H1 (cell line): ENCODE measurements at regions not wholly inside any gene's neighbourhood (a gene's known extent, or its start where the extent isn't known, plus 50 kb on each side); places are given as distances from the start of the nearest gene placed in this dataset.

Source experiments
- CTCF ChIA-PET: fragments of 300-600 bp; sonication (Branson Sonifier 250); formaldehyde crosslinking; loops from one replicate; lab custom pipeline; 2021; ENCODE audit not compliant: partially characterized antibody; lab: Charles Lee
- POLR2A ChIA-PET: fragments of 300-600 bp; sonication (Branson Sonifier 250); formaldehyde crosslinking; loops from one replicate; lab custom pipeline; 2021; ENCODE audit warnings: inconsistent platforms; ENCODE audit not compliant: partially characterized antibody; lab: Charles Lee
- DNase-seq, 2 experiments: peaks; one replicate each; pipeline versions ENCODE4 v3.0.0 to v3.0.0-alpha.2; 2010 to 2022; ENCODE audit warnings: low spot score in 2 of 2, low read depth in 1 of 2, mixed read lengths in 1 of 2
- FAIRE-seq: peaks from 2 replicates; lab custom pipeline; 2011; peaks lifted over from hg19 to GRCh38; lab: Jason Lieb, UNC
- H2AFZ ChIP-seq: 2 replicates; pipeline ENCODE4 v1.8.1; 2012; ENCODE audit warnings: low read length, inconsistent platforms
- H2AK5ac ChIP-seq: 2 replicates; pipeline ENCODE4 v1.6.1; 2013; ENCODE audit warnings: low read depth, low read length
- H2BK120ac ChIP-seq: replicated peaks from 2 replicates; pipeline ENCODE3; 2013; ENCODE audit warnings: low read depth, low read length, inconsistent platforms
- H2BK12ac ChIP-seq: 2 replicates; pipeline ENCODE4 v1.6.1; 2013; ENCODE audit warnings: low read depth, low read length
- H2BK15ac ChIP-seq: 2 replicates; pipeline ENCODE4 v1.6.1; 2013; ENCODE audit warnings: low read length
- H2BK20ac ChIP-seq: 2 replicates; pipeline ENCODE4 v1.6.1; 2013; ENCODE audit warnings: low read length
- H2BK5ac ChIP-seq: 2 replicates; pipeline ENCODE4 v1.6.1; 2013; ENCODE audit warnings: low read depth, low read length
- H3K14ac ChIP-seq: 2 replicates; pipeline ENCODE4 v1.6.1; 2013; ENCODE audit warnings: inconsistent platforms; ENCODE audit not compliant: insufficient read length
- H3K18ac ChIP-seq: 2 replicates; pipeline ENCODE4 v1.6.1; 2013; ENCODE audit warnings: low read length; ENCODE audit errors: extremely low read depth
- H3K23ac ChIP-seq: 2 replicates; pipeline ENCODE4 v1.6.1; 2013; ENCODE audit warnings: inconsistent platforms; ENCODE audit not compliant: insufficient read length
- H3K23me2 ChIP-seq: 2 replicates; pipeline ENCODE4 v1.6.1; 2013; ENCODE audit warnings: low read depth, low read length
- H3K27ac ChIP-seq: 2 replicates; pipeline ENCODE4 v1.6.1; 2011; ENCODE audit warnings: low read depth, low read length, inconsistent platforms
- H3K27me3 ChIP-seq, 4 experiments: replicated peaks in 1 of 4; 1 replicate in 1 of 4; 2 replicates in 3 of 4; pipeline versions ENCODE4 v1.6.1 to v1.8.1; 2011 to 2013; ENCODE audit warnings: low read length in 3 of 4, mild to moderate bottlenecking in 3 of 4, inconsistent platforms in 2 of 4, mixed read lengths in 2 of 4, moderate library complexity in 1 of 4; ENCODE audit not compliant: control insufficient read depth in 3 of 4, insufficient read depth in 3 of 4; ENCODE audit errors: extremely low read depth in 1 of 4
- H3K36me3 ChIP-seq, 4 experiments: 2 replicates each; pipeline versions ENCODE4 v1.6.1 to v1.8.1; 2011 to 2013; ENCODE audit warnings: mild to moderate bottlenecking in 4 of 4, low read length in 3 of 4, moderate library complexity in 2 of 4, control low read depth in 1 of 4, inconsistent platforms in 1 of 4; ENCODE audit not compliant: insufficient read depth in 4 of 4, control insufficient read depth in 2 of 4
- H3K4ac ChIP-seq: replicated peaks from 2 replicates; pipeline ENCODE3; 2013; ENCODE audit warnings: low read length, low read depth, mixed read lengths, inconsistent platforms; ENCODE audit not compliant: insufficient read length
- H3K4me1 ChIP-seq, 4 experiments: replicated peaks in 1 of 4; 1 replicate in 1 of 4; 2 replicates in 3 of 4; pipeline versions ENCODE4 v1.6.1 to v1.8.1; 2011 to 2013; ENCODE audit warnings: low read length in 3 of 4, inconsistent platforms in 2 of 4, mixed read lengths in 1 of 4; ENCODE audit not compliant: insufficient read depth in 4 of 4, control insufficient read depth in 3 of 4
- H3K4me2 ChIP-seq, 2 experiments: 2 replicates each; pipeline versions ENCODE4 v1.6.1 to v1.8.1; 2011 to 2013; ENCODE audit warnings: low read depth in 2 of 2, low read length in 2 of 2, control low read depth in 1 of 2, inconsistent platforms in 1 of 2, mild to moderate bottlenecking in 1 of 2; ENCODE audit not compliant: insufficient read depth in 1 of 2
- H3K4me3 ChIP-seq, 4 experiments: fragments of 200-600, 300-600 bp in 1 of 4; sonication (generic), shearing (Covaris generic), sonication (Bioruptor Twin) in 1 of 4; 2 replicates each; pipeline versions ENCODE4 v1.5.1 to v1.8.1; 2011 to 2016; ENCODE audit warnings: low read length in 4 of 4, low read depth in 3 of 4, control low read depth in 2 of 4, inconsistent platforms in 2 of 4, mild to moderate bottlenecking in 2 of 4, mixed read lengths in 1 of 4, moderate library complexity in 1 of 4; ENCODE audit not compliant: insufficient read depth in 2 of 4; ENCODE audit errors: extremely low read depth in 1 of 4
- H3K56ac ChIP-seq: replicated peaks from 2 replicates; pipeline ENCODE3; 2013; ENCODE audit warnings: low read depth, mild to moderate bottlenecking, mixed read lengths, low read length, inconsistent platforms; ENCODE audit not compliant: insufficient read length
- H3K79me1 ChIP-seq: 2 replicates; pipeline ENCODE4 v1.6.1; 2013; ENCODE audit warnings: low read depth, low read length, control low read depth
- H3K79me2 ChIP-seq, 2 experiments: 2 replicates each; pipeline versions ENCODE4 v1.6.1 to v1.8.1; 2012 to 2013; ENCODE audit warnings: low read length in 2 of 2, mild to moderate bottlenecking in 2 of 2, inconsistent platforms in 1 of 2; ENCODE audit not compliant: insufficient read depth in 2 of 2, control insufficient read depth in 1 of 2
- H3K9ac ChIP-seq, 4 experiments: replicated peaks in 1 of 4; 1 replicate in 1 of 4; 2 replicates in 3 of 4; pipeline versions ENCODE4 v1.6.1 to v1.8.1; 2011 to 2013; ENCODE audit warnings: low read depth in 3 of 4, low read length in 3 of 4, control low read depth in 2 of 4, mild to moderate bottlenecking in 2 of 4, moderate library complexity in 2 of 4, inconsistent platforms in 1 of 4; ENCODE audit errors: extremely low read depth in 1 of 4
- H3K9me3 ChIP-seq, 2 experiments: 2 replicates each; pipeline versions ENCODE4 v1.6.1 to v1.8.1; 2012 to 2013; ENCODE audit warnings: mild to moderate bottlenecking in 2 of 2, moderate library complexity in 2 of 2, control low read depth in 1 of 2, inconsistent platforms in 1 of 2, low read depth in 1 of 2, low read length in 1 of 2, mixed read lengths in 1 of 2; ENCODE audit not compliant: insufficient read depth in 2 of 2
- H4K20me1 ChIP-seq, 2 experiments: replicated peaks in 1 of 2; 2 replicates each; pipeline versions ENCODE3 to v1.8.1; 2011 to 2013; ENCODE audit warnings: inconsistent platforms in 2 of 2, low read length in 2 of 2, mild to moderate bottlenecking in 1 of 2; ENCODE audit not compliant: insufficient read depth in 2 of 2, control insufficient read depth in 1 of 2
- H4K5ac ChIP-seq: 2 replicates; pipeline ENCODE4 v1.6.1; 2013; ENCODE audit warnings: low read length, low read depth, mixed read lengths, inconsistent platforms; ENCODE audit not compliant: insufficient read length
- H4K8ac ChIP-seq: 2 replicates; pipeline ENCODE4 v1.8.0; 2013; ENCODE audit warnings: mild to moderate bottlenecking, moderate library complexity, low read length, inconsistent platforms; ENCODE audit not compliant: insufficient read depth; ENCODE audit errors: extremely low read depth
- H4K91ac ChIP-seq: replicated peaks from 2 replicates; pipeline ENCODE3; 2013; ENCODE audit warnings: low read length, mixed read lengths, inconsistent platforms; ENCODE audit not compliant: insufficient read length
- RFX5 ChIP-seq: IDR thresholded peaks from 2 replicates; pipeline ENCODE4 v1.6.1; 2011; ENCODE audit warnings: low read depth, low read length, improper control_type of control experiment, borderline replicate concordance
- SAP30 ChIP-seq: fragments of 300-600 bp; sonication (generic); IDR thresholded peaks from 2 replicates; pipeline ENCODE4 v1.7.1; 2012; ENCODE audit warnings: low read length, moderate library complexity, mild to moderate bottlenecking, inconsistent platforms; ENCODE audit not compliant: insufficient read depth, insufficient replicate concordance
- SIN3A ChIP-seq, 2 experiments: IDR thresholded peaks in 1 of 2; conservative IDR thresholded peaks in 1 of 2; 2 replicates each; pipeline ENCODE4 v1.6.1; 2011 to 2012; ENCODE audit warnings: low read length in 2 of 2, improper control_type of control experiment in 1 of 2, low read depth in 1 of 2, mild to moderate bottlenecking in 1 of 2
- WGBS, 2 experiments: shearing (Covaris generic) in 1 of 2; methylation state at CpG; one replicate each; pipeline versions ENCODE4 v1.1.6 to v1.1.7; 2013 to 2015; ENCODE audit warnings: low lambda C conversion rate in 2 of 2, mixed read lengths in 2 of 2, inconsistent platforms in 1 of 2, low coverage in 1 of 2, missing lambda C conversion rate in 1 of 2; ENCODE audit not compliant: insufficient replicate concordance in 2 of 2, insufficient coverage in 1 of 2, insufficient read length in 1 of 2; ENCODE audit errors: extremely low coverage in 1 of 2, missing lambda C conversion rate in 1 of 2; 5-methylcytosine and 5-hydroxymethylcytosine counted together

DNA sequence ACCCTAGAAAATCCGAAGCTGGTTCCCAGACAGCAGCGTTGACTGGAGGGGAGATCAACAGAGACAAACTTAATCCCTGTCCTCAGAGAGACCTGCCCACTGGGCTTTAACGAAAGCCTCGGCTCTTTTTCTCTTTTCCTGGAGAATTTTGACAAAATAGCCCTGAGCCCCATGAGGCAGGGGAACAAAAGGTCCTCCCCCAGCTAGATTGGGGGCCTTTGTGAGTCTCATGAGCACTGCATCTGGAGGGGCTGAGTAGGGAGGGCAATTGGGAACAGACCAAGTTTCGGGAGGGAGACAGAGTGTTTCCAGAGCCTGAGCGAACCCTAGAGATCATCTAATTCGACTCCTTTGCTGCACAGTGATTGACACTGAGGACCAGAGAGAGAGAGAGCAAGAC lies 123.9 kb upstream of the HAAO start:
- peak overlapping the region; percentile 60; the same call in 1 of the 2 replicates for H2AFZ ChIP-seq
- ChIA-PET CTCF (interaction anchor here (1.2 to 9.9 kb wide), 3 partner anchors 15 to 568 kb away, joined by 3 to 69 read pairs (median 5); no protein-coding TSS in a partner anchor), POLR2A (no interaction called here)
- no peak overlapping the region for H3K27ac ChIP-seq
- no peak overlapping the region for H3K18ac ChIP-seq
- H3K27me3 ChIP-seq = no peaks in the 10 kb centered on the region
- H3K79me2 ChIP-seq = no peaks in the 10 kb centered on the region
- no peaks in the 10 kb centered on the region for H3K4me1 ChIP-seq
- TF ChIP-seq SIN3A (conservative IDR thresholded peaks at IDR 0.05 in 1 of 2, IDR thresholded peaks at IDR 0.05 in 1 of 2; ENCODE audit: low read depth in 1 of 2, low read length in 2 of 2) (no peak), SAP30 (no peak), RFX5 (no peak)
- H3K23ac ChIP-seq = no peak overlapping the region
- H3K4me3 ChIP-seq = no peak overlapping the region
- whole genome bisulfite sequencing, 2 experiments = 84% methylated on average over 7 of the region's 7 CpGs; no CpG with 5 or more reads in 1 of the 2 experiments
- no peak overlapping the region for H2BK20ac ChIP-seq
- H4K20me1 ChIP-seq = no peaks in the 10 kb centered on the region
- no peak overlapping the region for H2BK120ac ChIP-seq
- 0 out of 2 replicates have a peak overlapping the region, but pooled peaks have one; percentile 16 for H2BK15ac ChIP-seq
- H2BK5ac ChIP-seq = no peak overlapping the region
- H3K9ac ChIP-seq = no peak overlapping the region
- no peak overlapping the region for H2BK12ac ChIP-seq
- DNase-seq = no peak
- no peak overlapping the region for H4K5ac ChIP-seq
- no peak overlapping the region for H3K4ac ChIP-seq
- H3K14ac ChIP-seq = no peak overlapping the region
- no peak overlapping the region for H4K8ac ChIP-seq
- H3K36me3 ChIP-seq = no peaks in the 10 kb centered on the region
- no peak overlapping the region for H3K56ac ChIP-seq
- H3K9me3 ChIP-seq = no peaks in the 10 kb centered on the region
- no peak overlapping the region for H2AK5ac ChIP-seq
- H3K79me1 ChIP-seq = no peaks in the 10 kb centered on the region
- no peaks in the 10 kb centered on the region for H3K23me2 ChIP-seq
- FAIRE-seq = no peak
- H3K4me2 ChIP-seq = no peak overlapping the region
- no peak overlapping the region for H4K91ac ChIP-seq
